ENCODE measurements at regions not wholly inside any gene's neighbourhood (a gene's known extent, or its start where the extent isn't known, plus 50 kb on each side); places are given as distances from the start of the nearest gene placed in this dataset.

DNA sequence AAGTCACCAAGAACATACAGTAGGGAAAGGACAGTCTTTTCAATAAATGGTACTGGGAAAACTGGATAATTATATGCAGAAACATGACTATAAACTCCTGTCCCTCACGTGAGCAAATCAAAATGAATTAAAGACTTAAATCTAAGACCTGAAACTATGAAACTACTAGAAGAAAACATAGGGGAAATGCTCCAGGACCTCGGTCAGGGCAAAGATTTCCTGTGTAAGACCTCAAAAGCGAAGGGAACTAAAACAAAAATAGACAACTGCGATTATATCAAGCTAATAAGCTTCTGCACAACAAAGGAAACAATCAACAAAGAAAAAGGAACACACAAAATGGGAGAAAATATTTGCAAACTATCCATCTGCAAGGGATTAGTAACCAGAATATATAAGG lies 62.7 kb downstream of the CRYGS start:
- Histone ChIP-seq H3K9me3 (ENCODE audit: control insufficient read depth, insufficient read depth, low read depth, low read length) (no peaks in the 10 kb centered on the region), H3K4me1 (ENCODE audit: control insufficient read depth, extremely low read depth, insufficient read depth, low read length) (no peaks in the 10 kb centered on the region), H3K36me3 (ENCODE audit: control insufficient read depth, insufficient read depth, low read length) (no peaks in the 10 kb centered on the region), H2AFZ (ENCODE audit: low read length) (no peak overlapping the region), H3K9ac (ENCODE audit: insufficient read depth, low read length) (no peak overlapping the region), H3K27ac (ENCODE audit: insufficient read depth, low read length) (no peak overlapping the region), H3K27me3 (ENCODE audit: control insufficient read depth, insufficient read depth, low read length) (no peaks in the 10 kb centered on the region), H3K79me2 (ENCODE audit: control insufficient read depth, insufficient read depth, low read length) (no peaks in the 10 kb centered on the region), H4K20me1 (ENCODE audit: control insufficient read depth, extremely low read depth, insufficient read depth, low read length) (no peaks in the 10 kb centered on the region), H3K4me3 (replicated peaks in 1 of 4; ENCODE audit: control extremely low read depth in 1 of 4, insufficient read depth in 1 of 4, low read depth in 3 of 4, low read length in 4 of 4) (no peak overlapping the region), H3K4me2 (ENCODE audit: extremely low read depth, insufficient read depth, low read length) (no peak overlapping the region)
- DNase-seq (ENCODE audit: low read depth in 2 of 2), result no peak
- TF ChIP-seq, protein P1, sequence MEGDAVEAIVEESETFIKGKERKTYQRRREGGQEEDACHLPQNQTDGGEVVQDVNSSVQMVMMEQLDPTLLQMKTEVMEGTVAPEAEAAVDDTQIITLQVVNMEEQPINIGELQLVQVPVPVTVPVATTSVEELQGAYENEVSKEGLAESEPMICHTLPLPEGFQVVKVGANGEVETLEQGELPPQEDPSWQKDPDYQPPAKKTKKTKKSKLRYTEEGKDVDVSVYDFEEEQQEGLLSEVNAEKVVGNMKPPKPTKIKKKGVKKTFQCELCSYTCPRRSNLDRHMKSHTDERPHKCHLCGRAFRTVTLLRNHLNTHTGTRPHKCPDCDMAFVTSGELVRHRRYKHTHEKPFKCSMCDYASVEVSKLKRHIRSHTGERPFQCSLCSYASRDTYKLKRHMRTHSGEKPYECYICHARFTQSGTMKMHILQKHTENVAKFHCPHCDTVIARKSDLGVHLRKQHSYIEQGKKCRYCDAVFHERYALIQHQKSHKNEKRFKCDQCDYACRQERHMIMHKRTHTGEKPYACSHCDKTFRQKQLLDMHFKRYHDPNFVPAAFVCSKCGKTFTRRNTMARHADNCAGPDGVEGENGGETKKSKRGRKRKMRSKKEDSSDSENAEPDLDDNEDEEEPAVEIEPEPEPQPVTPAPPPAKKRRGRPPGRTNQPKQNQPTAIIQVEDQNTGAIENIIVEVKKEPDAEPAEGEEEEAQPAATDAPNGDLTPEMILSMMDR (conservative IDR thresholded peaks at IDR 0.05 in 1 of 2, IDR thresholded peaks at IDR 0.05 in 1 of 2; ENCODE audit: low read depth in 1 of 2, low read length in 2 of 2), result no peak
- no peak for TF ChIP-seq EZH2 (IDR thresholded peaks at IDR 0.05; ENCODE audit: low read length, missing control alignments)

DNA sequence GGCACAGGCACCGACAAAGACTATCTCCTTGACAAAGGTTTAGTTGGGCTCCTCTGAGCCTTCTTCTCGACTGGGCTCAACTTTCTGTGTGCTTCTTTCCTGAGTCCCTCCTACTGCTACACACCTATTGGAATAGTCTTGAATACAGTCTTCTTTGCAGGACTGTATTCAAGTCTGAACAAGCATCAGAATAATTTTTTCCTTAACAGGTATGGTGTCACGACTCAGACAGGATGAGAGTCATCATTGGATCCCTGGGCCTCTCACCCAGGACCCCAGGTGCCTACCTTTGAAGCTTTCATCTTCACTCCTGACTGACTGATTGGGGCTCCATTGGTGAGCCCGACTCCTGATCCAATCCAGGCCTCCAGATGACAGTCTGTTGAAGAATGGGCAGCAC lies 66.3 kb downstream of the CRYGS start:
- H2AFZ ChIP-seq (ENCODE audit: low read length), result no peak overlapping the region
- H3K79me2 ChIP-seq (ENCODE audit: control insufficient read depth, insufficient read depth, low read length), result no peaks in the 10 kb centered on the region
- no peaks in the 10 kb centered on the region for H3K27me3 ChIP-seq (ENCODE audit: control insufficient read depth, insufficient read depth, low read length)
- no peaks in the 10 kb centered on the region for H3K36me3 ChIP-seq (ENCODE audit: control insufficient read depth, insufficient read depth, low read length)
- no peak overlapping the region for H3K27ac ChIP-seq (ENCODE audit: insufficient read depth, low read length)
- no peaks in the 10 kb centered on the region for H3K4me1 ChIP-seq (ENCODE audit: control insufficient read depth, extremely low read depth, insufficient read depth, low read length)
- no peak for TF ChIP-seq EZH2 (IDR thresholded peaks at IDR 0.05; ENCODE audit: low read length, missing control alignments)
- H3K4me3 ChIP-seq (replicated peaks in 1 of 4; ENCODE audit: control extremely low read depth in 1 of 4, insufficient read depth in 1 of 4, low read depth in 3 of 4, low read length in 4 of 4), result no peak overlapping the region
- DNase-seq (ENCODE audit: low read depth in 2 of 2), result no peak
- H4K20me1 ChIP-seq (ENCODE audit: control insufficient read depth, extremely low read depth, insufficient read depth, low read length), result no peaks in the 10 kb centered on the region
- no peak overlapping the region for H3K9ac ChIP-seq (ENCODE audit: insufficient read depth, low read length)
- H3K9me3 ChIP-seq (ENCODE audit: control insufficient read depth, insufficient read depth, low read depth, low read length), result no peaks in the 10 kb centered on the region
- no peak overlapping the region for H3K4me2 ChIP-seq (ENCODE audit: extremely low read depth, insufficient read depth, low read length)

DNA sequence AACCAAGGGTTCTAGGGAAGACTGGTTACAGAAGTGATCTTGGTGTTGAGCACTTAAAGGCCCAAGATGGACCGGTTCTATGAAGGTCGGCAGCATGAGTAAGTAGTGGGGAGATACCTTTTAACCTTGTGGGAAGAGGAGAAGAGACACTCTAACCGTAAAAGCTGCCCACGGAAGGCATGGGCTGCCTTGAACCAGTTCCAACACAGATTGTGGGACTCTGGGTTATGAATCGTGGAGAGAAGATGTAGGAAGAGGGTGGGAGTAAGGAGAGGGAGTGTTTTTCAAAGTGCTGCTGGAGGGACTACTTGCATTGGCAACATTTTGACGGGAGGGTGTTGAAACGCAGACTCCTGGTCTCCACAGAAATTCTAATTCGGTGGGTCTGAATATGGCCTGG lies 67.1 kb downstream of the CRYGS start:
- Histone ChIP-seq H3K9me3 (ENCODE audit: control insufficient read depth, insufficient read depth, low read depth, low read length) (no peaks in the 10 kb centered on the region), H4K20me1 (ENCODE audit: control insufficient read depth, extremely low read depth, insufficient read depth, low read length) (no peaks in the 10 kb centered on the region), H3K9ac (ENCODE audit: insufficient read depth, low read length) (no peak overlapping the region), H3K27ac (ENCODE audit: insufficient read depth, low read length) (no peak overlapping the region), H3K4me1 (ENCODE audit: control insufficient read depth, extremely low read depth, insufficient read depth, low read length) (no peaks in the 10 kb centered on the region), H2AFZ (ENCODE audit: low read length) (no peak overlapping the region), H3K36me3 (ENCODE audit: control insufficient read depth, insufficient read depth, low read length) (no peaks in the 10 kb centered on the region), H3K4me3 (replicated peaks in 1 of 4; ENCODE audit: control extremely low read depth in 1 of 4, insufficient read depth in 1 of 4, low read depth in 3 of 4, low read length in 4 of 4) (no peak overlapping the region), H3K79me2 (ENCODE audit: control insufficient read depth, insufficient read depth, low read length) (no peaks in the 10 kb centered on the region), H3K4me2 (ENCODE audit: extremely low read depth, insufficient read depth, low read length) (no peak overlapping the region), H3K27me3 (ENCODE audit: control insufficient read depth, insufficient read depth, low read length) (no peaks in the 10 kb centered on the region)
- peak in 1 of 2 donors; percentile 6 for DNase-seq (ENCODE audit: low read depth in 2 of 2)
- TF ChIP-seq EZH2 (IDR thresholded peaks at IDR 0.05; ENCODE audit: low read length, missing control alignments), result no peak

DNA sequence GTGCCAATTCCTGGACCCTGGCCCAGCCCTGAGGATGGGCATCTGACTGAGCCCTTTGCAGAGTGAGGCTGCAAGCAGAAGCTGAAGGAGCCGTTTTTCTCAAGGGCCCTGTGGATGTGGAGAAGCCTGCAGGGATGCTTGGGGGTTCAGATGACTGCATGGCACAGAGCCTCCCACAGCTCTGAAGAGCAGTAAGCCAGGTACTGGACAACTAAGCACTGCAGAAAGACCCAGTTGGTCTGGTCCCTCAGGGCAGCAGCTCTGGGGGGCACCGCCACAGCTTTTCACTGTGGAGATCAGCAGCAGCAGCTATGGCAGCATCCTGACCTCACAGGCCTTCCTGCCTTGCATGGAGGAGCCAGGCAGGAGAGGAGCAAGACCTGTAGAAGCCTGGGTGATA lies 67.6 kb downstream of the CRYGS start:
- H3K4me3 ChIP-seq (replicated peaks in 1 of 4; ENCODE audit: control extremely low read depth in 1 of 4, insufficient read depth in 1 of 4, low read depth in 3 of 4, low read length in 4 of 4), result no peak overlapping the region
- H3K27ac ChIP-seq (ENCODE audit: insufficient read depth, low read length), result no peak overlapping the region
- DNase-seq (ENCODE audit: low read depth in 2 of 2), result no peak
- no peak overlapping the region for H3K4me2 ChIP-seq (ENCODE audit: extremely low read depth, insufficient read depth, low read length)
- no peaks in the 10 kb centered on the region for H3K4me1 ChIP-seq (ENCODE audit: control insufficient read depth, extremely low read depth, insufficient read depth, low read length)
- no peaks in the 10 kb centered on the region for H4K20me1 ChIP-seq (ENCODE audit: control insufficient read depth, extremely low read depth, insufficient read depth, low read length)
- H3K79me2 ChIP-seq (ENCODE audit: control insufficient read depth, insufficient read depth, low read length), result no peaks in the 10 kb centered on the region
- H3K36me3 ChIP-seq (ENCODE audit: control insufficient read depth, insufficient read depth, low read length), result no peaks in the 10 kb centered on the region
- no peak for TF ChIP-seq EZH2 (IDR thresholded peaks at IDR 0.05; ENCODE audit: low read length, missing control alignments)
- TF ChIP-seq, protein P1 (conservative IDR thresholded peaks at IDR 0.05 in 1 of 2, IDR thresholded peaks at IDR 0.05 in 1 of 2; ENCODE audit: low read depth in 1 of 2, low read length in 2 of 2), result no peak
- H2AFZ ChIP-seq (ENCODE audit: low read length), result no peak overlapping the region
- no peak overlapping the region for H3K9ac ChIP-seq (ENCODE audit: insufficient read depth, low read length)
- no peaks in the 10 kb centered on the region for H3K9me3 ChIP-seq (ENCODE audit: control insufficient read depth, insufficient read depth, low read depth, low read length)
- H3K27me3 ChIP-seq (ENCODE audit: control insufficient read depth, insufficient read depth, low read length), result no peaks in the 10 kb centered on the region
